ENCODE measurements at regions not wholly inside any gene's neighbourhood (a gene's known extent, or its start where the extent isn't known, plus 50 kb on each side); places are given as distances from the start of the nearest gene placed in this dataset.

- Histone ChIP-seq H3K27me3 (ENCODE audit: insufficient read depth, low read depth, severe bottlenecking) (no peaks in the 10 kb centered on the region), H3K9me3 (ENCODE audit: severe bottlenecking) (no peaks in the 10 kb centered on the region), H3K4me3 (ENCODE audit: low read depth, low read length) (no peak overlapping the region), H3K36me3 (no peaks in the 10 kb centered on the region), H3K27ac (no peak overlapping the region)
- no peak for DNase-seq
- TF ChIP-seq CTCF (IDR thresholded peaks at IDR 0.05; ENCODE audit: low read depth, low read length) = no peak
Observed at GRCh38 chr16:86067516-86067915, 168.6 kb downstream of the IRF8 start.

GRCh38 chr16:86067936-86068335 lies 169.0 kb downstream of the IRF8 start:
- no peak for TF ChIP-seq CTCF (IDR thresholded peaks at IDR 0.05; ENCODE audit: low read depth, low read length)
- no peaks in the 10 kb centered on the region for H3K27me3 ChIP-seq (ENCODE audit: insufficient read depth, low read depth, severe bottlenecking)
- H3K27ac ChIP-seq = no peak overlapping the region
- H3K36me3 ChIP-seq = no peaks in the 10 kb centered on the region
- no peak overlapping the region for H3K4me3 ChIP-seq (ENCODE audit: low read depth, low read length)
- DNase-seq = no peak
- H3K9me3 ChIP-seq (ENCODE audit: severe bottlenecking) = no peaks in the 10 kb centered on the region

GRCh38 chr16:86068722-86069121 lies 169.8 kb downstream of the IRF8 start:
- no peaks in the 10 kb centered on the region for H3K36me3 ChIP-seq
- H3K9me3 ChIP-seq (ENCODE audit: severe bottlenecking) = no peaks in the 10 kb centered on the region
- TF ChIP-seq CTCF (IDR thresholded peaks at IDR 0.05; ENCODE audit: low read depth, low read length) = no peak
- H3K27me3 ChIP-seq (ENCODE audit: insufficient read depth, low read depth, severe bottlenecking) = no peaks in the 10 kb centered on the region
- no peak overlapping the region for H3K27ac ChIP-seq
- no peak for DNase-seq
- no peak overlapping the region for H3K4me3 ChIP-seq (ENCODE audit: low read depth, low read length)

- TF ChIP-seq CTCF (IDR thresholded peaks at IDR 0.05; ENCODE audit: low read depth, low read length) = no peak
- no peak for DNase-seq
- Histone ChIP-seq H3K4me3 (ENCODE audit: low read depth, low read length) (no peak overlapping the region), H3K9me3 (ENCODE audit: severe bottlenecking) (no peaks in the 10 kb centered on the region), H3K27me3 (ENCODE audit: insufficient read depth, low read depth, severe bottlenecking) (no peaks in the 10 kb centered on the region), H3K36me3 (no peaks in the 10 kb centered on the region), H3K27ac (no peak overlapping the region)
Observed at GRCh38 chr16:86069736-86070298, 170.9 kb downstream of the IRF8 start.

- DNase-seq = no peak
- Histone ChIP-seq H3K9me3 (ENCODE audit: severe bottlenecking) (no peaks in the 10 kb centered on the region), H3K4me3 (ENCODE audit: low read depth, low read length) (no peak overlapping the region), H3K27ac (no peak overlapping the region), H3K27me3 (ENCODE audit: insufficient read depth, low read depth, severe bottlenecking) (no peaks in the 10 kb centered on the region), H3K36me3 (no peaks in the 10 kb centered on the region)
- TF ChIP-seq CTCF (IDR thresholded peaks at IDR 0.05; ENCODE audit: low read depth, low read length) = no peak
Observed at GRCh38 chr16:86070484-86070883, 171.5 kb downstream of the IRF8 start.

- no peaks in the 10 kb centered on the region for H3K36me3 ChIP-seq
- H3K9me3 ChIP-seq (ENCODE audit: severe bottlenecking) = no peaks in the 10 kb centered on the region
- DNase-seq = no peak
- H3K27ac ChIP-seq = no peak overlapping the region
- no peaks in the 10 kb centered on the region for H3K27me3 ChIP-seq (ENCODE audit: insufficient read depth, low read depth, severe bottlenecking)
- TF ChIP-seq CTCF (IDR thresholded peaks at IDR 0.05; ENCODE audit: low read depth, low read length) = no peak
- no peak overlapping the region for H3K4me3 ChIP-seq (ENCODE audit: low read depth, low read length)
Observed at GRCh38 chr16:86070971-86071370, 172.0 kb downstream of the IRF8 start.
